Parathyroid adenoma (tissue), 2 donors: ENCODE measurements at regions not wholly inside any gene's neighbourhood (a gene's known extent, or its start where the extent isn't known, plus 50 kb on each side); places are given as distances from the start of the nearest gene placed in this dataset.

Experiments used
- H2AFZ ChIP-seq: fragments of 300-600 bp; sonication (generic); one replicate; pipeline ENCODE4 v1.7.0; 2017; ENCODE audit warnings: antibody characterized with exemption, mild to moderate bottlenecking
- H3K27ac ChIP-seq: fragments of 300-600 bp; sonication (generic); one replicate; pipeline ENCODE4 v1.7.0; 2017
- H3K27me3 ChIP-seq: fragments of 300-600 bp; sonication (generic); one replicate; pipeline ENCODE4 v1.7.0; 2017; ENCODE audit warnings: low read length; ENCODE audit not compliant: control insufficient read depth, insufficient read depth
- H3K36me3 ChIP-seq: fragments of 300-600 bp; sonication (generic); one replicate; pipeline ENCODE4 v1.7.0; 2017; ENCODE audit warnings: low read length; ENCODE audit not compliant: control insufficient read depth, insufficient read depth
- H3K4me1 ChIP-seq: fragments of 300-600 bp; sonication (generic); one replicate; pipeline ENCODE4 v1.7.0; 2017; ENCODE audit warnings: control low read depth
- H3K4me2 ChIP-seq: fragments of 300-600 bp; sonication (generic); one replicate; pipeline ENCODE4 v1.7.0; 2017; ENCODE audit warnings: low read length
- H3K4me3 ChIP-seq: fragments of 300-600 bp; sonication (generic); one replicate; pipeline ENCODE4 v1.7.0; 2017; ENCODE audit warnings: low read depth, low read length
- H3K79me2 ChIP-seq: fragments of 300-600 bp; sonication (generic); one replicate; pipeline ENCODE4 v1.7.0; 2017; ENCODE audit warnings: control low read depth
- H3K9ac ChIP-seq: fragments of 300-600 bp; sonication (generic); one replicate; pipeline ENCODE4 v1.7.0; 2017; ENCODE audit warnings: mild to moderate bottlenecking
- H3K9me3 ChIP-seq: fragments of 300-600 bp; sonication (generic); one replicate; pipeline ENCODE4 v1.7.0; 2017; ENCODE audit warnings: low read length; ENCODE audit not compliant: control insufficient read depth
- TF ChIP-seq, protein P1 (sequence below): fragments of 300-600 bp; sonication (generic); IDR thresholded peaks from one replicate; pipeline ENCODE4 v1.7.0; 2017; ENCODE audit warnings: antibody characterized with exemption, mild to moderate bottlenecking
- donor health status: primary hyperparathyroidism.

GRCh38 chr16:65825191-65825856, 541.2 kb upstream of the CDH5 start:
- no peaks in the 10 kb centered on the region for H3K9me3 ChIP-seq
- no peak overlapping the region for H3K4me3 ChIP-seq
- no peak overlapping the region for H3K9ac ChIP-seq
- H2AFZ ChIP-seq: no peak overlapping the region
- H3K4me2 ChIP-seq: no peak overlapping the region
- peaks cover 5% of the 10 kb centered on the region for H3K4me1 ChIP-seq
- no peaks in the 10 kb centered on the region for H3K79me2 ChIP-seq
- no peaks in the 10 kb centered on the region for H3K36me3 ChIP-seq
- H3K27ac ChIP-seq: no peak overlapping the region
- TF ChIP-seq, protein P1, sequence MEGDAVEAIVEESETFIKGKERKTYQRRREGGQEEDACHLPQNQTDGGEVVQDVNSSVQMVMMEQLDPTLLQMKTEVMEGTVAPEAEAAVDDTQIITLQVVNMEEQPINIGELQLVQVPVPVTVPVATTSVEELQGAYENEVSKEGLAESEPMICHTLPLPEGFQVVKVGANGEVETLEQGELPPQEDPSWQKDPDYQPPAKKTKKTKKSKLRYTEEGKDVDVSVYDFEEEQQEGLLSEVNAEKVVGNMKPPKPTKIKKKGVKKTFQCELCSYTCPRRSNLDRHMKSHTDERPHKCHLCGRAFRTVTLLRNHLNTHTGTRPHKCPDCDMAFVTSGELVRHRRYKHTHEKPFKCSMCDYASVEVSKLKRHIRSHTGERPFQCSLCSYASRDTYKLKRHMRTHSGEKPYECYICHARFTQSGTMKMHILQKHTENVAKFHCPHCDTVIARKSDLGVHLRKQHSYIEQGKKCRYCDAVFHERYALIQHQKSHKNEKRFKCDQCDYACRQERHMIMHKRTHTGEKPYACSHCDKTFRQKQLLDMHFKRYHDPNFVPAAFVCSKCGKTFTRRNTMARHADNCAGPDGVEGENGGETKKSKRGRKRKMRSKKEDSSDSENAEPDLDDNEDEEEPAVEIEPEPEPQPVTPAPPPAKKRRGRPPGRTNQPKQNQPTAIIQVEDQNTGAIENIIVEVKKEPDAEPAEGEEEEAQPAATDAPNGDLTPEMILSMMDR: no peak
- H3K27me3 ChIP-seq: no peaks in the 10 kb centered on the region

DNA sequence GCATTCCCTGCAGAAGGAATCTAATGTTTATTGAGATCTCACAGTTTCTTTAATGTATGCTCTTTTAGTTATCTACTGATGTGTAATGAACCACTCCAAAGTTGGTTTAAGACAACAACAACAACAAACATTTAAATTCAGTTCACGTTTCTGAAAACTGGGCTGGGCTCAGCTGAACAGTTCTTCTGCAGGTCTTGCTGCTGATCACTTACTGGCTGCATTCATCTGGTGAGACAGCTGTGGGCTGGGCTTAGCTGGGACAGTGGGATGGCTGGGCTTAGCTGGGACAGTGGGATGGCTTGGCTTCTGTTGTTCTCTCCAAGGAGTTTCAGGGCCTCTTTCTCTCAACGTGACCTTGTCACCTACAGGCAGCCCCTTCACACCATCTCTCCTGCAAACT, 544.3 kb upstream of the CDH5 start:
- H3K27me3 ChIP-seq: no peaks in the 10 kb centered on the region
- TF ChIP-seq, protein P1: no peak
- no peak overlapping the region for H3K9ac ChIP-seq
- no peak overlapping the region for H3K4me3 ChIP-seq
- H3K9me3 ChIP-seq: no peaks in the 10 kb centered on the region
- H2AFZ ChIP-seq: no peak overlapping the region
- no peak overlapping the region for H3K4me2 ChIP-seq
- peaks cover 2% of the 10 kb centered on the region for H3K4me1 ChIP-seq
- no peak overlapping the region for H3K27ac ChIP-seq
- no peaks in the 10 kb centered on the region for H3K36me3 ChIP-seq
- no peaks in the 10 kb centered on the region for H3K79me2 ChIP-seq

GRCh38 chr16:65819136-65819898, 547.2 kb upstream of the CDH5 start:
- Histone ChIP-seq H3K27me3 (no peaks in the 10 kb centered on the region), H3K27ac (no peak overlapping the region), H3K4me1 (peaks cover 6% of the 10 kb centered on the region), H2AFZ (no peak overlapping the region), H3K4me3 (no peak overlapping the region), H3K9ac (no peak overlapping the region), H3K9me3 (no peaks in the 10 kb centered on the region), H3K79me2 (no peaks in the 10 kb centered on the region), H3K36me3 (no peaks in the 10 kb centered on the region), H3K4me2 (no peak overlapping the region)
- TF ChIP-seq, protein P1: no peak

DNA sequence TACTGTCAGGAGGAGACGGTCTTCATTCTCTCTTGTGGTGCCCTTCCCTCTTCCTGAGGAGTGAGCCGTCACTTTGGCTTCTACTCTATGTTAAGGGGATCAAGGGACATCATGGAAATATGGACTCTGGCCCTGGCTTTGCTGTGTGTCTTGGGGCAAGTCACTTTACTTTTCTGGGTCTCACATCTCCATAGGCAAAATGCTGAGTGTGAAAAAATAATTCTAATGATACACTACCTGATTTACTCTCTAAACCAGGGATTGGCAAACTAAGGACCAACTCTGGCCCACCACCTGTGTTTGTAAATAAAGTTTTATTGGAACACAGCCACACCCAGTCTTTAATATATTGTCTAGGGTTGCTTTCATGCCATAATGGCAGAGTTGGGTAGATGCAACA, 548.7 kb upstream of the CDH5 start:
- TF ChIP-seq, protein P1: no peak
- Histone ChIP-seq H3K4me1 (peaks cover 6% of the 10 kb centered on the region), H2AFZ (no peak overlapping the region), H3K27me3 (no peaks in the 10 kb centered on the region), H3K9me3 (no peaks in the 10 kb centered on the region), H3K4me3 (no peak overlapping the region), H3K27ac (no peak overlapping the region), H3K36me3 (no peaks in the 10 kb centered on the region), H3K79me2 (no peaks in the 10 kb centered on the region), H3K9ac (no peak overlapping the region), H3K4me2 (peak overlapping the region; percentile 11)
